GM12875 (cell line): ENCODE measurements at regions not wholly inside any gene's neighbourhood (a gene's known extent, or its start where the extent isn't known, plus 50 kb on each side); places are given as distances from the start of the nearest gene placed in this dataset.

ENCODE experiments used
- H3K4me3 ChIP-seq: one replicate; pipeline ENCODE4 v1.5.1; 2011; ENCODE audit warnings: low read depth, low read length, control low read depth
- CTCF ChIP-seq: IDR thresholded peaks from 2 replicates; pipeline ENCODE4 v1.5.1; 2011; ENCODE audit warnings: low read depth, mild to moderate bottlenecking, control low read depth, inconsistent platforms, low read length, moderate library complexity, borderline replicate concordance; ENCODE audit not compliant: insufficient read depth

- no peak overlapping the region for H3K4me3 ChIP-seq
Measured at GRCh38 chr12:58539295-58539694, 381.0 kb downstream of the LRIG3 start.

GRCh38 chr12:58540480-58541299, 379.6 kb downstream of the LRIG3 start:
- no peak overlapping the region for H3K4me3 ChIP-seq
- peak; percentile 65; the same call in 1 of the 2 replicates for TF ChIP-seq CTCF

More at GRCh38 chr12:58539295-58539694, 381.0 kb downstream of the LRIG3 start:
- TF ChIP-seq CTCF: no peak

GRCh38 chr12:58541300-58541690, 379.0 kb downstream of the LRIG3 start:
- TF ChIP-seq CTCF: no peak
- H3K4me3 ChIP-seq: no peak overlapping the region

GRCh38 chr12:58544281-58544680, 376.0 kb downstream of the LRIG3 start:
- no peak overlapping the region for H3K4me3 ChIP-seq
- no peak for TF ChIP-seq CTCF

GRCh38 chr12:58547217-58547616, 373.1 kb downstream of the LRIG3 start:
- no peak overlapping the region for H3K4me3 ChIP-seq
- no peak for TF ChIP-seq CTCF

GRCh38 chr12:58548801-58549200, 371.5 kb downstream of the LRIG3 start:
- TF ChIP-seq CTCF: no peak
- H3K4me3 ChIP-seq: no peak overlapping the region

GRCh38 chr12:58554522-58555157, 365.7 kb downstream of the LRIG3 start:
- H3K4me3 ChIP-seq: no peak overlapping the region
- no peak for TF ChIP-seq CTCF
